Body of pancreas (tissue), 4 donors: ENCODE measurements at regions not wholly inside any gene's neighbourhood (a gene's known extent, or its start where the extent isn't known, plus 50 kb on each side); places are given as distances from the start of the nearest gene placed in this dataset.

Source experiments
- POLR2A ChIP-seq, 3 donors: fragments of 450-650 bp; IDR thresholded peaks; one replicate each; pipeline ENCODE4 v1.6.1; 2016; ENCODE audit warnings: antibody characterized with exemption in 3 of 3, mild to moderate bottlenecking in 2 of 3
- TF ChIP-seq, protein P1 (sequence below), 7 experiments: fragments of 450-650 bp in 4 of 7; fragments of 200-600 bp in 3 of 7; sonication (generic) in 3 of 7; IDR thresholded peaks; one replicate each; pipeline ENCODE4 v1.5.1; 2016 to 2019; ENCODE audit warnings: antibody characterized with exemption in 7 of 7

- no peak for TF ChIP-seq POLR2A (IDR thresholded peaks at IDR 0.05)
- TF ChIP-seq, protein P1, sequence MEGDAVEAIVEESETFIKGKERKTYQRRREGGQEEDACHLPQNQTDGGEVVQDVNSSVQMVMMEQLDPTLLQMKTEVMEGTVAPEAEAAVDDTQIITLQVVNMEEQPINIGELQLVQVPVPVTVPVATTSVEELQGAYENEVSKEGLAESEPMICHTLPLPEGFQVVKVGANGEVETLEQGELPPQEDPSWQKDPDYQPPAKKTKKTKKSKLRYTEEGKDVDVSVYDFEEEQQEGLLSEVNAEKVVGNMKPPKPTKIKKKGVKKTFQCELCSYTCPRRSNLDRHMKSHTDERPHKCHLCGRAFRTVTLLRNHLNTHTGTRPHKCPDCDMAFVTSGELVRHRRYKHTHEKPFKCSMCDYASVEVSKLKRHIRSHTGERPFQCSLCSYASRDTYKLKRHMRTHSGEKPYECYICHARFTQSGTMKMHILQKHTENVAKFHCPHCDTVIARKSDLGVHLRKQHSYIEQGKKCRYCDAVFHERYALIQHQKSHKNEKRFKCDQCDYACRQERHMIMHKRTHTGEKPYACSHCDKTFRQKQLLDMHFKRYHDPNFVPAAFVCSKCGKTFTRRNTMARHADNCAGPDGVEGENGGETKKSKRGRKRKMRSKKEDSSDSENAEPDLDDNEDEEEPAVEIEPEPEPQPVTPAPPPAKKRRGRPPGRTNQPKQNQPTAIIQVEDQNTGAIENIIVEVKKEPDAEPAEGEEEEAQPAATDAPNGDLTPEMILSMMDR (IDR thresholded peaks at IDR 0.05) = no peak
These were observed 209.9 kb downstream of the TDRD15 start for GRCh38 chr2:21333684-21334083.
